Left lobe of liver (tissue), 2 donors: ENCODE measurements at regions not wholly inside any gene's neighbourhood (a gene's known extent, or its start where the extent isn't known, plus 50 kb on each side); places are given as distances from the start of the nearest gene placed in this dataset.
A peak's percentile ranks its signal among the peaks of the same experiment; 100 is the strongest.
"Not testable (repeated sequence)": the region's sequence is repeated elsewhere in the genome, so short reads cannot be mapped to it uniquely, and the experiment has no call there.

Experiments
- ATAC-seq: fragments of 200-7000 bp; cut with Tn5 transposase; one replicate; pipeline ENCODE4 v1.9.1; 2020; ENCODE audit warnings: mild to moderate bottlenecking, moderate library complexity
- DNase-seq: peaks from one replicate; pipeline ENCODE4 v3.0.0-alpha.2; 2020; ENCODE audit warnings: low spot score
- donor health status: DM: no; HTN: no; CAD: no; lungs with moderate emphysema.
- donor health status: DM: no; HTN: yes; CAD: no.

- no peak for ATAC-seq
- no peak for DNase-seq
These were observed 50.3 kb upstream of the KYNU start for GRCh38 chr2:142827170-142827569.

GRCh38 chr2:142825861-142826260, 51.6 kb upstream of the KYNU start:
- no peak for ATAC-seq
- no peak for DNase-seq

- DNase-seq, result no peak
- no peak for ATAC-seq
These were observed 52.7 kb upstream of the KYNU start for GRCh38 chr2:142824756-142825155.

- DNase-seq, result no peak
- no peak for ATAC-seq
These were observed 55.3 kb upstream of the KYNU start for GRCh38 chr2:142822190-142822589.

- DNase-seq (no peak), ATAC-seq (no peak)
These were observed 58.1 kb upstream of the KYNU start for GRCh38 chr2:142819411-142819810.

- no peak for DNase-seq
- ATAC-seq, result no peak
These were observed 62.1 kb upstream of the KYNU start for GRCh38 chr2:142815375-142815774.

- no peak for DNase-seq
- no peak for ATAC-seq
These were observed 63.3 kb upstream of the KYNU start for GRCh38 chr2:142813830-142814829.

- DNase-seq, ATAC-seq: not testable (repeated sequence)
These were observed 65.8 kb upstream of the KYNU start for GRCh38 chr2:142811644-142812043.

GRCh38 chr2:142805244-142805643, 72.2 kb upstream of the KYNU start:
- ATAC-seq (no peak), DNase-seq (no peak)

GRCh38 chr2:142803158-142803557, 74.3 kb upstream of the KYNU start:
- DNase-seq (no peak), ATAC-seq (no peak)

- no peak for ATAC-seq
- DNase-seq, result no peak
These were observed 80.9 kb upstream of the KYNU start for GRCh38 chr2:142796588-142796987.

- DNase-seq (no peak), ATAC-seq (peak; percentile 36)
These were observed 81.3 kb upstream of the KYNU start for GRCh38 chr2:142796161-142796560.

- no peak for ATAC-seq
- DNase-seq, result no peak
These were observed 82.6 kb upstream of the KYNU start for GRCh38 chr2:142794850-142795249.

- not testable (repeated sequence) for DNase-seq, ATAC-seq
These were observed 85.1 kb upstream of the KYNU start for GRCh38 chr2:142792328-142792727.

GRCh38 chr2:142791335-142791734, 86.1 kb upstream of the KYNU start:
- no peak for ATAC-seq
- no peak for DNase-seq

- DNase-seq (no peak), ATAC-seq (no peak)
These were observed 90.4 kb upstream of the KYNU start for GRCh38 chr2:142786918-142787702.

GRCh38 chr2:142782942-142783443, 94.5 kb upstream of the KYNU start:
- ATAC-seq, result no peak
- no peak for DNase-seq

- no peak for DNase-seq
- no peak for ATAC-seq
These were observed 96.3 kb upstream of the KYNU start for GRCh38 chr2:142781146-142781545.

- no peak for ATAC-seq
- DNase-seq, result no peak
These were observed 99.2 kb upstream of the KYNU start for GRCh38 chr2:142778289-142778688.

- DNase-seq, result no peak
These were observed 99.7 kb upstream of the KYNU start for GRCh38 chr2:142777742-142778141.

GRCh38 chr2:142769761-142770160, 107.7 kb upstream of the KYNU start:
- ATAC-seq, result no peak
- no peak for DNase-seq

More at GRCh38 chr2:142777742-142778141, 99.7 kb upstream of the KYNU start:
- no peak for ATAC-seq

- ATAC-seq (no peak), DNase-seq (no peak)
These were observed 109.6 kb upstream of the KYNU start for GRCh38 chr2:142767847-142768246.
